AG04449 (cell line): ENCODE measurements at regions not wholly inside any gene's neighbourhood (a gene's known extent, or its start where the extent isn't known, plus 50 kb on each side); places are given as distances from the start of the nearest gene placed in this dataset.

Source experiments
- CTCF ChIA-PET: fragments of 350-600 bp; formaldehyde crosslinking; extraction: SDS; loops from one replicate; lab custom pipeline; 2021; ENCODE audit warnings: antibody characterized with exemption; lab: Yijun Ruan, JAX
- POLR2A ChIA-PET: fragments of 400-600, 350-600 bp; formaldehyde crosslinking; extraction: SDS; loops from one replicate; lab custom pipeline; 2020; ENCODE audit warnings: antibody characterized with exemption, inconsistent platforms; lab: Yijun Ruan, JAX
- DNase-seq: peaks from one replicate; pipeline ENCODE4 v3.0.0-alpha.2; 2010; ENCODE audit warnings: low read depth, low spot score
- H3K4me3 ChIP-seq: 2 replicates; pipeline ENCODE4 v1.5.1; 2011; ENCODE audit warnings: low read depth, mild to moderate bottlenecking, control low read depth, low read length
- TF ChIP-seq, protein P1 (sequence below): IDR thresholded peaks from one replicate; pipeline ENCODE4 v1.5.1; 2011; ENCODE audit warnings: mild to moderate bottlenecking, moderate library complexity, low read length, control low read depth, inconsistent platforms; ENCODE audit not compliant: insufficient read depth; ENCODE audit errors: missing control alignments

DNA sequence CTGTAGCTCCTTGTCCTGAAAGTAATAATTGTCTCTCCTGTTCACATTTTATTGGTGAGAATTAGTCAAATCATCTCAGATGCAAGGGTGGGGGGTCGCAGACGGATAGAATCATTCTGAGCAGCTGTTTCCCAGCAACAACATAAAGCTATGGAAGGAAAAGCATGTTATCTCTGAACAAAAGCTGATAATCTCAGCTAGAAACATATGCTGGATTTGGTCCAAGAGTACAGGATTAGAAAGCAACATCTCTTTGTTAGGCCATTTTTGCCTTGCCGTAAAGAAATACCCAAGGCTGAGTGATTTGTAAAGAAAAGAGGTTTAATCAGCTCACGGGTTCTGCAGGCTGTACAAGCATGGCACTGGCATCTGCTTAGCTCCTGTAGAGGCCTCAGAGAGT lies 472.8 kb upstream of the BOD1L1 start:
- H3K4me3 ChIP-seq = no peak overlapping the region
- DNase-seq = no peak
- POLR2A ChIA-PET = no interaction called here
- TF ChIP-seq, protein P1, sequence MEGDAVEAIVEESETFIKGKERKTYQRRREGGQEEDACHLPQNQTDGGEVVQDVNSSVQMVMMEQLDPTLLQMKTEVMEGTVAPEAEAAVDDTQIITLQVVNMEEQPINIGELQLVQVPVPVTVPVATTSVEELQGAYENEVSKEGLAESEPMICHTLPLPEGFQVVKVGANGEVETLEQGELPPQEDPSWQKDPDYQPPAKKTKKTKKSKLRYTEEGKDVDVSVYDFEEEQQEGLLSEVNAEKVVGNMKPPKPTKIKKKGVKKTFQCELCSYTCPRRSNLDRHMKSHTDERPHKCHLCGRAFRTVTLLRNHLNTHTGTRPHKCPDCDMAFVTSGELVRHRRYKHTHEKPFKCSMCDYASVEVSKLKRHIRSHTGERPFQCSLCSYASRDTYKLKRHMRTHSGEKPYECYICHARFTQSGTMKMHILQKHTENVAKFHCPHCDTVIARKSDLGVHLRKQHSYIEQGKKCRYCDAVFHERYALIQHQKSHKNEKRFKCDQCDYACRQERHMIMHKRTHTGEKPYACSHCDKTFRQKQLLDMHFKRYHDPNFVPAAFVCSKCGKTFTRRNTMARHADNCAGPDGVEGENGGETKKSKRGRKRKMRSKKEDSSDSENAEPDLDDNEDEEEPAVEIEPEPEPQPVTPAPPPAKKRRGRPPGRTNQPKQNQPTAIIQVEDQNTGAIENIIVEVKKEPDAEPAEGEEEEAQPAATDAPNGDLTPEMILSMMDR = no peak
- CTCF ChIA-PET = interaction anchor here (0.6 to 1.1 kb wide), 2 partner anchors 8 to 444 kb away, joined by 3 read pairs; no protein-coding TSS in a partner anchor

DNA sequence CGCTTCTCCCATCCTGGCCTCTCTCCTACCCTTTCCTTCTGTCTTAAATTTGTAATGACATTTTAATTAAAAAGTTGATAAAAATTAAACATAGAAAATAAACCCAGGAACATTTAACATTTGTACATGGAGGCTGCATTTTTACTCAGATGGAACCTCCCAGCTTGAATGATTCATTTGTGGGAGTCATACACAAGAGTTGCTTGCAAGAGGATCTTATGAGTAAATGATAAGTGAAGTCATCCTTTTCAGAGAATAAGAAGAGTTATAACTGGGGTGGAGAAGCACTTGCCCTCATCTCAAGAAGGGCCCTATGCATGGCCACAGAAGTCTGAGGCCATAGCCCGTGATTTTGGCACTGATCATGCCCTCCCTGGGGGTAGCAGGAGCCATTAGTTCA lies 482.9 kb upstream of the BOD1L1 start:
- ChIA-PET POLR2A (no interaction called here), CTCF (interaction anchor here (0.7 to 1.2 kb wide), 3 partner anchors 10 to 456 kb away, joined by 3 to 4 read pairs (median 4); no protein-coding TSS in a partner anchor)
- TF ChIP-seq, protein P1 = no peak
- DNase-seq = peak; percentile 49
- H3K4me3 ChIP-seq = no peak overlapping the region

DNA sequence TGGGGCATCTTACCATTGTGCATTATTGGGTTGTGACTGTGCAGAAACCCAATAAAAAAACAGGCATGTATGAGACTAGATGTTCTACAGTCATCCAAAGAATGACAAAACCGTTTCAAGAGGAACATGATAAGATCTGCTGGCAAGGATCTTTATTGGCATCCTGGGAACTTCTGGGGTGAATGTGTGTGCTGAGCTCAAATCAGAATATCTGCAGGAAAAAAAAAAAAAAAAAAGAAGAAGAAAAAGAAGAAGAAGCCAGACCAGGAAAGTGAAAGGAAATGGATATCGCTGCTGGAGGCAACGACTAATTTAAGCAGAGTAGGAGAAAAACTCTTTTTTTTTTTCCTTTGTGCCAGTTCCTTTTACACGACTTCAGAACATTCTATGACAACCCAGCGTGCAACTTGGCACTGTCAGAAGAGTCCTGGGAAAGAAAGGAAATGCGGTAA lies 484.2 kb upstream of the BOD1L1 start:
- CTCF ChIA-PET = interaction anchor here (1.0 to 1.3 kb wide), 2 partner anchors 19 to 204 kb away, joined by 3 read pairs; no protein-coding TSS in a partner anchor
- TF ChIP-seq, protein P1 = no peak
- POLR2A ChIA-PET = interaction anchor here (1.0 to 1.2 kb wide), 2 partner anchors 190 to 193 kb away, joined by 3 to 4 read pairs; no protein-coding TSS in a partner anchor
- peak; percentile 78 for DNase-seq
- peak overlapping the region; percentile 48 for H3K4me3 ChIP-seq

DNA sequence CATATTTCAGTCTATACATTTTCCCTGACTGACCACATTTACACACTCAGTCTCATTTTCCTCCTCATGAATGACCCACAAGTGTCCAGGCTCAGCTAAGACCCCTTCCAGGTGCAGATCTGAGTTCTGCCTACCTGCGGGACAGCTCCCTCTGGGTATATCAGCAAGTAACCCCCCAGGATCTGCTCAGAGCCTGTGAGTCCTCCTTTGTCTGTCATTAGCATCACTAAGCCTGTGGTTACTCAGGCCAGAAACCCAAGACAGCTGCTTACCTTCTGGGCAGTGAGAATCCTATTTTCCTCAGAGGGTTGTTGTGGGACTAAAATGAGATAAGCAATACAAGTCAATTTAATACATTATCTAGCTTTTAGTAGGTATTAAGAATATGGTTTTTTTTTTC lies 487.6 kb upstream of the BOD1L1 start:
- ChIA-PET POLR2A (no interaction called here), CTCF (no interaction called here)
- DNase-seq = no peak

DNA sequence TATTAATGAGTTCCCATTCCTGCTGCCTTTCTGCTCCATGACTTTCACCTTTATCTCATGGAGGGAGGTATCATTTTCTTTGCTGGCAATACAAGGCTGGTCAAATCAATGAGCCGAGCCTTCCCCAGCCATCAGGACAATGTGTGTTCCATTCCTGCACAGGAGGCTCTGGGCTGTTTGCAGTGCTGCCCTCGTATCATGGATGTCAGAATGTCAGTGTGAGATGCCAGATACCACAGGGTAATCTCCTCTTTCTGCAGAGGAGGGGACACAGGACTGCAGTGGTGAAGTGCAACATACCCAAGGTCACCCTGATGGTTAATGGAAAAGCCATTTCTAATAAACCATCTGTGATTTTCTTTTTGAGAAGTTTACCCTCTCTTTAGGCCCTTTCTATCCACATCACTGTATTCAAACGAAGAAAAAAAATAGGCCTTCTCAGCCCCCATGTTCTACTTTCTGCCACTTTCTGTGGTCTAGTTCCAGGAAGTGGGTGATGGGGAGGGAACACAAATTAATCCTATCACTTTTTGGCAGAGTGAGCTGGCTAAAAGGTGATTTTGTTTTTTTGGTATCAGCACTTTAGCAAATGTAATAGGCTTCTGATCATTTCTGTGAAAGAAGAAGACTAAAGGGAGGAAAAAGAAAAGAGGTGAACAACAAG lies 490.2 kb upstream of the BOD1L1 start:
- DNase-seq = no peak
- CTCF ChIA-PET = no interaction called here
- TF ChIP-seq, protein P1 = no peak
- POLR2A ChIA-PET = no interaction called here
- no peak overlapping the region for H3K4me3 ChIP-seq

More for the DNA sequence above, 487.6 kb upstream of the BOD1L1 start:
- H3K4me3 ChIP-seq = no peak overlapping the region
- TF ChIP-seq, protein P1 = no peak

DNA sequence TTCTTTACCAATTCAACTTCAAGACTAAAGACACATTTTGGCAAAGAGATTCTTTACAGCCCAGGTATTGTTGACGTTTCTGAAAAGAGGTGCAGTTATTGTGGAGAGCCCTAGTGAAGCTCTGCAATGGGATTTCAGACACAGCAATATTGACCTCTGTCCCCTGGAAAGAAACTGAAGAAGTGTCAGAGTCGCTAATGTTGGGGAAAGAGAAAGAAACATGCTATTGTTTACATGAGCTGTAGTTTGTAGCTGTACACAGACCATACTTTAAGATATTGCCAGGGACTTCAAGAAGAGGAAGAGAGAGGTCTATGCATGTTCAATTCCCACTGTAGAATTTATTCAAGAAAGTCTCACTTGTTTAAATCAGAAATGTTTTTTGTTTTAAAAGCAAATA lies 497.3 kb upstream of the BOD1L1 start:
- CTCF ChIA-PET = no interaction called here
- no peak overlapping the region for H3K4me3 ChIP-seq
- DNase-seq = no peak
- TF ChIP-seq, protein P1 = no peak
- POLR2A ChIA-PET = no interaction called here
